ENCODE measurements at regions not wholly inside any gene's neighbourhood (a gene's known extent, or its start where the extent isn't known, plus 50 kb on each side); places are given as distances from the start of the nearest gene placed in this dataset.

GRCh38 chr3:8236264-8236663 is 265.4 kb upstream of the LMCD1 start:
- no peak for DNase-seq
- intact Hi-C loops (cut with DNase I) = no loop called here

DNA sequence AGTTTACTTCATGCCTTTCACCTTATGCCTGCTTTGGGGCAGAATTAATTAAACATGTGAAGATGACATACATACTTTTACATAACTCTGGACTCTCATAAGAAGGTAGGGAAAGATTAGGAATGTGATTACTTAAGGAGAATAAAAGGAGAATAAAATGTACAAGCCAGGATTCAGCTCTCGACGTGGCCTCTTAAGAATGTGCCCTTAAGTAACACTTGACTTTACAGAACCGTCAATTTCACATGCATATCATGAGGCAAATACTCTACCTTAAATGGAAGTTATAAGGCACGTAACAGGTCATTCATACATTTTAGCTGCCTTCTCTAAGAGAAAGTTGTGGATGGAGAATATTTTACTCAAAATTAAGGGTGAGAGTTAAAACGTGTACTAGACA is 263.7 kb upstream of the LMCD1 start:
- intact Hi-C loops (cut with DNase I) = no loop called here
- DNase-seq = no peak

GRCh38 chr3:8238432-8238831 is 263.2 kb upstream of the LMCD1 start:
- no peak for DNase-seq
- intact Hi-C loops (cut with DNase I) = no loop called here

DNA sequence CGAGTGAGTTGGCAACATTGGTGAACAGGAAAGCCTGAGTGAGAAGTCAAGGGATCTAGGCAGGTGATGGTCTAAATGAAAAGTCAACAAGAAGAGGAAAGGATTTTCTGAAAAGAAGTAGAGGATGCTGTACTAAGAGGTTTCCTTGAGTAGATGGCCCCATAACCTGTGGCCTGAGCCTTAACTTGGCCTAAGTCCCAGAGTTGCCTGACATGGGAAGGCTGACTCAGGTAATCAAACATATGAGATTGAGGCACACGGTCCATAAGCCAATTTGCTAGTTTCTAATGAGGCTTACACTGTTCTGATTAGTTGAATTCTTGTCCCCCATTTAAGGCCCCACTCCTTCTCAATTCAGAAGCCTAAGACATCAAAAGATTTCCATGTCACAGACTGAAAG is 262.5 kb upstream of the LMCD1 start:
- no peak for DNase-seq
- intact Hi-C loops (cut with DNase I) = no loop called here

DNA sequence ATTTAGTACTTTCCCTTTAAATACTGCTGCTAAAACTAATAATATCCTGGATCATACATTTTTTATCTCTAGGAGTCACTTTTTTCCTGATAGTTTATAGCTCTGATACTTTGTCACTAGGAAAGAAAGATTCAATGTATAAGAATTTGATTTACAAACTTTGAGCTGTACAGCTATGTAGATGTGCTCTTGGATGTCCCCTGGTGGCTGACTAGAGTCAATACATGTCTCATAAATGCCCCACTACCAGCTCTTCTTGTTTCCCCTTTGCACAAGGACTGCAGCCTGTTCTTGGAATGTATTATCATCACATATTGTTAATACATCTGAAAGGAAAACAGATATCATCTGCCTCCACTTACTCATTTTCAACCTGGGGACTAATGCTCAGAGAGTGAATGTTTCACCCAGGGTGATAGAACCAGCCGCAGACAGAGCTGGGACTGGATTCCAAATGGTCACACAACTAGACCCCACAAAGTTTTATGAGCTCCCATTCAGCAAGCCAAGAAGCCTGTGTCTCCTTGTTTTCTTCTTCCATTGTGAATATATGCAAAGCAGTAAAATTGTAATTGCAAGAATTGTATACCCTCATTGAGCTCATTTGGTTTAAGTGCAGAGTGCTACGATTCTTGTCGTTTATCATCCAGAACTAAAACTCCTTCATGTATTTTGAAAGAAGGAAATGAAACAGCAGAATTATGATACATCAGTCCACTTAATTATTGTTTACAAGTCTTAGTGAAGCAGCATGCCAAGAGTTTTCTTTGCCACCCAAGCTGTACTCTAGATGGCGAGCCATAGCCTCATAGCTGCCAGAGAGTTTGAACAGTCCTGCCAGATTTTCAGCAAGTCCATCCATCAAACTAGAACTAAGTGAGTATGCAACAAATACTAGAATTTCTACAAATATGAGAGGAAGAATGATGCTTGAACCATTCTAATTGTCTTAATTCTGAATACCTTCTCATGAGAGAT is 261.6 kb upstream of the LMCD1 start:
- intact Hi-C loops (cut with DNase I) = no loop called here
- DNase-seq = peak in 1 of 10 donors; percentile 21

DNA sequence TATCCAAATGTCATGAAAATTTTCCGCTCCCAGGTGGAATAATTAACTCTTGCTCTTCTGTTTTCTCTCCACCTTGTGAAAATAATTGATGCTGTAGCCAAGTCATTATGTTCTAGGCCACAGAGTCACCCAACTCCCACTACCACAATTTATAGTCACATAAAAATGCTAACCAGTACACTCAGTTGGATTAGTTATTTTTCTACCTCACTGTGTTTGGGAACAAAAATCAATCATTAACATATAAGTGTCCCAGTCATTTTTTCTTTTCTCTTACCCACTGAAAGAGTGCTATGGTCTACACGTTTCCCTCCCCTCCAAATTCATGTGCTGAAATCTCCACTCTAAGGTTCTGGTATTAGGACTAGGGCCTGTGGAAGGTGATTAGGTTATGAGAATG is 255.6 kb upstream of the LMCD1 start:
- DNase-seq = no peak
- intact Hi-C loops (cut with DNase I) = no loop called here

DNA sequence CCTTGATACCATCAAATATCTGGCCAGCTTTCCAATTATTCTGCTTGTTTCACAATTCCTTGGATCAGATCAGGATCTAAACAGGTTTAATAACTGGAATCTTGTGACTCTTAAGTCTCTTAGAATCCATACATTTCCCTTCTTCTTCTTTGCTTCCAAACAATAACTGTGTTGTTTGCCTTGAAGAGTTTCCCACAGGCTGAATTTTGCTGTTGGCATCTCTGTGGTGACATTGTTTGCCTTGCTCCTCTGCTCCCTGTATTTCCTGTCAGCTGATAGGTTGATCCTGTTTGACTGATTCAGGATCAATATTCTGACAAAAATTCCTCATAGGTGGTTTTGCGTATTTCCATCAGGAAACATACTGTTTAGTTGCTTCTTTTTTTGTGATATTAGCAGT is 248.4 kb upstream of the LMCD1 start:
- intact Hi-C loops (cut with DNase I) = no loop called here
- DNase-seq = no peak

- intact Hi-C loops (cut with DNase I) = no loop called here
These were observed 247.1 kb upstream of the LMCD1 start for GRCh38 chr3:8254489-8254888.

GRCh38 chr3:8255725-8256124 is 245.9 kb upstream of the LMCD1 start:
- no peak for DNase-seq
- intact Hi-C loops (cut with DNase I) = no loop called here

More at GRCh38 chr3:8254489-8254888, 247.1 kb upstream of the LMCD1 start:
- no peak for DNase-seq

- DNase-seq = no peak
- intact Hi-C loops (cut with DNase I) = no loop called here
These were observed 245.1 kb upstream of the LMCD1 start for GRCh38 chr3:8256441-8257071.

DNA sequence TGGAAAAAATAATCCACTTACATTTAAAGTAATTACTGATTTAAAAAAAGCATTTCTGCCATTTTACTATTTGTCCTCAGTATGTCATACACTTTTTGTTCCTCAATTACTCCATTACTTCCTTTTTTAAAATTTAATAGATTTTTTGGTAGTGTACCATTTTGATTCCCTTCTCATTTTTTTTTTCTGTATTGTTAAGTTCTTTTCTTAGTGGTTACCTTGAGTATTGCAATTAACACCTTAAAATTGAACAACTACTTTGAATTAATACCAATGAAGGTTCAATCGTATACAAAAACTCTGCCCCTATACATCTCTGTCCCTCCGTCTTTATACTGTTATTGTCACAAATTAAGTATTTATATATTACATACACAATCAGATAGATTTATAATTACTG is 240.6 kb upstream of the LMCD1 start:
- intact Hi-C loops (cut with DNase I) = no loop called here
- no peak for DNase-seq

- intact Hi-C loops (cut with DNase I) = no loop called here
- no peak for DNase-seq
These were observed 234.9 kb upstream of the LMCD1 start for GRCh38 chr3:8266730-8267131.

DNA sequence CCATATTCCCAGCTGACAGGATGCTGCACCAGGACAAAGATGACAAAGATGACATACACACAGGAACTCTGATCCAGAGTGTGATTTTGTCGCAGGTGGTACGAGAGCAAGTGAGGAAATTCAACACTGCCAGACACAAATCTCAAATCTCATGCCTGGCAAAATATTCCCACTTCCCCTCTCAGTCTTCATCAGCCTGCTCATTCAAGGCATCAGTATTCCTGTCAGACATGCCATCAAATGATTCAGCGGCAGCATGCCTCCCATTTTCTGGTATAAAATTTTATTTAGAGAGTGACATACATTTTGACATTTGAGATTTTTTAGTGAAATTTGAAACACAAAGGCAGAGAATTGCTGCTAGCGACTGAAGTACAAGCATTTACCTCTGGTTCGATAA is 228.1 kb upstream of the LMCD1 start:
- DNase-seq = no peak
- intact Hi-C loops (cut with DNase I) = no loop called here

DNA sequence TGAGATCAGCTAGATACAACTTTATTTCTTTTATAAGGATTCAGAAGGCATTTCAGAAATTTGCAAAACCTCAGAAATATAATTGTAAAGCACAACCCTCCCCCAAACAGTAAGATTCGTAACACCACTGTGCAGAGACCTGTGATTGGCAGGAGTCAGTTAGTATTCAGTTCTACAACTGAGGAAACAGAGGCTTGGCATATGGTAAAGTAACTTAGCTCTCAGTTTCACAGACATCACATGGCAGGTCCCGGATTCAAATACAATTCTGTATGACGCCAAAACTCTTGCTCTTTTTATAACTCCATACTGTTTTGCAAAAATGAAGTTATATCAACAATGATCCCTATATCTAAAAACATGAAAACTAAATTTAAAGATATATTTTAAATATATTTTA is 225.6 kb upstream of the LMCD1 start:
- intact Hi-C loops (cut with DNase I) = no loop called here
- DNase-seq = no peak

DNA sequence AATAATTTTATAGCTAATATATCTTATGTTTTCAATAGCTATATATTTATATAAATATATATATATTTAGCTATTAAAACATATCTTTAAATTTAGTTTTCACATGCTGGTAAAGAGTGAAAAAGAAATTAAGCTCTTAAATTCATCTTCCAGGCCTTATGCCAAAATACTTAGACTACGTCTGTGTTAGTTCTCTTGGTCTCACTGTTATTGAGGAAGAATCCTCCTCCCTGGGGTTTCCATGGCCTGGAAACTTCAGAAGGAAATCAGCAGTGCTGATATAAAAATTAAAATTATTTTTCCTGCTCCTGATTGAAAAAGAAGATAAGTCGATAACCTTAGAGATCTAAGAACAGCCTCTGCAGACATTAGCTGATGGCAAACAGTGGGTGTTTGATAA is 225.1 kb upstream of the LMCD1 start:
- DNase-seq = no peak
- intact Hi-C loops (cut with DNase I) = no loop called here

DNA sequence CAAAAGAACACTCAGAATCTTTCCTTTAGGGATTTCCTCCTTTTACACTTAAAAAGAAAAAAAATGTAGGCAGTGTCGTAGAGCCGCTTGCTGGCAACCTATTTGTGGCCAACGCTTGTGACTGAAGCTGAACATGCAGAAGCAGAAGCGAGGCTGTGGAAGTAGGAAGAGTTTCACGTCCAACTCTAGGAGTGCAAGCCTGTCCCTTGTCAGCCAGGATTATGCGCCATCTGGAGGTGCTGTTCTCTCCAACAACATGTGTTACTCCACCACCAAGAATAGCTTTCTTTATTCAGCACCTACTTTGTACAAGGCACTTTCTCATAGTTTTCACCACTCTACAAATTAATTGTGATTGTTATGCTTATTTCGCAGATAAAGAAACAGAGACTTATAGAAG is 223.2 kb upstream of the LMCD1 start:
- peak in 8 of 10 donors; percentile 28 to 91 (median 56) for DNase-seq
- intact Hi-C loops (cut with DNase I) = no loop called here

DNA sequence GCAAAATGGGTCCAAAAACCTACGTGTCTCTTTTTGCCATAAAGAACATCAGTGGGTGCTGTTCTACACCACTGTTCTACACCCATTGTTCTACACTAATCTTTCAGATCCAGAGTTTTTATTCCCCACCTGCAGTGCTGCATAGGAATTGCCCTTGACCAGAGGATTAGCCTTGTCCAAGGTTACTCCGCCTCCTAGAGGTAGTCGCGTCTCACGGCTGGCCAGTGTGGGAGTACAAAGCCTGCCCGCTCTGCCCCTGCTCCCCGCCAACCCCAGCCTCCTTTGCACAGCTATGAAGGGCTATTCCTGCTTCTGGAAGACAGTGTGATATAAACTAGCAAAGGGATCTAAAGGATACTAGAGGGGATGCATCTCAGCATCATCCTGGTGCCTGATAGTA is 222.1 kb upstream of the LMCD1 start:
- intact Hi-C loops (cut with DNase I) = no loop called here
- no peak for DNase-seq

DNA sequence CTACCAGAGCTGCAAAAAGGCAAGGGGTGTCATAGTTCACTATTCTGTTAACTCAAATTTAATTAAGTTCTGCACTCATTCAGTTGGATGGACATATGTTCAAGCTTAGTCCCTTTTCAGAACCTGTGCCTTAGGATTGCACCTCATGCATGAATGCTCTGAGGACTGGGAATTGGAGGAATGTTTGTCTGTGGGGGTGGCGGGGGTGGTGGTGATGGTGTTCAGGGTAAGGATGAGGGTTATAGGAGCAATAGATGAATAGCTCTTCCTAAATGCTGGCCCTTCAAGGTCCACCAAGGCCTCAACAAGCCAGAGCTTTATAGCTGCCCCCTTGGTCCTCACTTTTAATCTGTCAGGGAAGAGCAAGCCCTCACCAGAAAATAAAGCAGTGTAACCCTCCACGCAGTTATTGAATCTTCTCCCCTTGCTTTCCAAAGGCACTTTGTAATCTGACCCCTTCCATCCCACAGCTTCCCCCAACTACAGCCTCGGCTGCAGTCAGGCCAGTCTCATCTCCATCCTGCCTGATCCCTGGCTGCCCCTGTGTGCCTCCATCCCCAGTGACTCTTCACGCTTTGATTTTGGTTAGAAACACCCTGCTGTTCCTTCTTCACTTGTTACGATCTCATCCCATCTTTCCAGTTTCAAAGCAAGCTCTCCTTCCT is 221.6 kb upstream of the LMCD1 start:
- intact Hi-C loops (cut with DNase I) = no loop called here

GRCh38 chr3:8282541-8283165 is 219.0 kb upstream of the LMCD1 start:
- DNase-seq = no peak
- intact Hi-C loops (cut with DNase I) = no loop called here

More for the DNA sequence above, 221.6 kb upstream of the LMCD1 start:
- no peak for DNase-seq

GRCh38 chr3:8283193-8283592 is 218.4 kb upstream of the LMCD1 start:
- intact Hi-C loops (cut with DNase I) = no loop called here
- no peak for DNase-seq

DNA sequence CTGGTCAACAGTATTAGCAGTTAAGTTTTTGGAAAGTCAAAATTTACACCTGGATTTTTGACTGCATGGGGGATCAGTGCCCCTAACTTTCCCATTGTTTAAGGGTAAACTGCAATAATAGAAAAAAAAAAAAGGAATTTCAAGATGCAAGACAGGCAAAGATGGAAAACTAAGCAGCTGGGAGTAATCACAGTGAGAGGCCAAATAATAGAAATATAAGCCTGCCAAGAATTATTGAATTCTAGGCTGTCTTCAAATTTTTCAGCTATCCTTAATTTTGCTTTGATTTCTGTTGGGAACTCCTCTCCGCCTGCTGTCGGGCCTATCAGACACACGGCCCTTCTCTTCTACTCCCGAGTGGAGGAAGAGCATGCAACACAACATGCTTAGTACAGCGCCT is 215.5 kb upstream of the LMCD1 start:
- DNase-seq = no peak

More for the DNA sequence above, 215.5 kb upstream of the LMCD1 start:
- intact Hi-C loops (cut with DNase I) = no loop called here

Data from posterior cingulate gyrus (tissue), 11 donors.